Natural killer cell (primary cell): ENCODE measurements at regions not wholly inside any gene's neighbourhood (a gene's known extent, or its start where the extent isn't known, plus 50 kb on each side); places are given as distances from the start of the nearest gene placed in this dataset.

Source experiments
- ATAC-seq, 3 donors: fragments of 150-1000 bp in 2 of 3; fragments of 200-7000 bp in 1 of 3; cut with Tn5 transposase; 1 replicate in 1 of 3; 2 replicates in 2 of 3; pipeline ENCODE4 v1.10.0; 2021; ENCODE audit warnings: mild to moderate bottlenecking in 2 of 3, moderate library complexity in 2 of 3
- DNase-seq, 2 donors: peaks; one replicate each; pipeline versions ENCODE4 v3.0.0 to v3.0.0-alpha.2; 2013 to 2021; ENCODE audit warnings: mixed read lengths in 1 of 2
- H3K27ac ChIP-seq: one replicate; pipeline ENCODE4 v1.5.1; 2013; ENCODE audit warnings: mild to moderate bottlenecking, low read length
- H3K27me3 ChIP-seq: one replicate; pipeline ENCODE4 v1.6.1; 2013; ENCODE audit warnings: low read length; ENCODE audit not compliant: control insufficient read depth, insufficient read depth
- H3K36me3 ChIP-seq: one replicate; pipeline ENCODE4 v1.6.1; 2013; ENCODE audit warnings: low read length; ENCODE audit not compliant: control insufficient read depth, insufficient read depth
- H3K4me1 ChIP-seq: one replicate; pipeline ENCODE4 v1.6.1; 2013; ENCODE audit warnings: low read length; ENCODE audit not compliant: control insufficient read depth, insufficient read depth
- H3K4me3 ChIP-seq: one replicate; pipeline ENCODE4 v1.5.1; 2013; ENCODE audit warnings: low read length
- H3K9me3 ChIP-seq: one replicate; pipeline ENCODE4 v1.6.1; 2013; ENCODE audit warnings: low read length; ENCODE audit not compliant: control insufficient read depth, insufficient read depth
- H3K27ac Mint-ChIP-seq, 2 donors: one replicate each; pipeline ENCODE4 v1.8.0; 2022; ENCODE audit warnings: mild to moderate bottlenecking in 2 of 2, mixed read lengths in 2 of 2, moderate library complexity in 1 of 2
- H3K27me3 Mint-ChIP-seq, 2 donors: one replicate each; pipeline ENCODE4 v1.8.0; 2022; ENCODE audit warnings: low read depth in 2 of 2, mixed read lengths in 2 of 2
- H3K36me3 Mint-ChIP-seq: one replicate; pipeline ENCODE4 v1.8.0; 2022; ENCODE audit warnings: mixed read lengths
- H3K4me1 Mint-ChIP-seq, 2 donors: one replicate each; pipeline ENCODE4 v1.8.0; 2022; ENCODE audit warnings: mixed read lengths in 2 of 2
- H3K4me3 Mint-ChIP-seq: one replicate; pipeline ENCODE4 v1.8.0; 2022; ENCODE audit warnings: mild to moderate bottlenecking, moderate library complexity, mixed read lengths
- H3K9me3 Mint-ChIP-seq, 2 donors: one replicate each; pipeline ENCODE4 v1.8.0; 2022; ENCODE audit warnings: mixed read lengths in 2 of 2
- CTCF ChIP-seq: fragments of 200-600 bp; IDR thresholded peaks from one replicate; pipeline ENCODE4 v1.8.0; 2022; ENCODE audit warnings: antibody characterized with exemption
- WGBS: methylation state at CpG from one replicate; pipeline ENCODE4 v1.1.7; 2013; ENCODE audit warnings: missing lambda C conversion rate; ENCODE audit not compliant: insufficient coverage; 5-methylcytosine and 5-hydroxymethylcytosine counted together
- intact Hi-C: fragments of 100-400 bp; cut with micrococcal nuclease; formaldehyde crosslinking; loops from one replicate; pipeline ENCODE4 v1.14.2; 2022

DNA sequence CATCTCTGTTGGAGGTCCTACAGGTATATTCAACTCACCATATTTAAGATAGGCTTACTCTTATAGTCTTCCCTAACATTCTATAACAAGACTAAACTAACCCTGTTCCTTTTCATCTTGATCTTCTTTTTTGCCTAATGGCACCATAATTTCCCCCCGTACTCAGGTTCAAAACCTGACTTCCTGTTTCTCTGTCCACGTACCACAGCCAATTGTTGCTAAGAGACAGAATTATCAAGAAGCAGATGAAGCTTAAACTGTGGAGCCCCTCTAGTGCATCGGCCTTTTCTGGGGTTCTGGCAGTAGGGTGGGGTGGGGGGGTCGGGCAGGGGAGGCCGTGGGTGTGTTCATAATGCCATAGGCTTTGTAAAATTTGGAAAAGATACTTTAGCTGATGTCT is 109.2 kb downstream of the EVX1 start:
- Histone ChIP-seq H3K27me3 (no peaks in the 10 kb centered on the region), H3K4me1 (no peaks in the 10 kb centered on the region), H3K9me3 (no peaks in the 10 kb centered on the region), H3K4me3 (no peak overlapping the region), H3K36me3 (no peaks in the 10 kb centered on the region), H3K27ac (no peak overlapping the region)
- Mint-ChIP-seq H3K27ac (no peak overlapping the region), H3K4me3 (no peak overlapping the region), H3K36me3 (no peaks in the 10 kb centered on the region), H3K4me1 (peaks cover 6% of the 10 kb centered on the region in 2 donors), H3K9me3 (no peaks in the 10 kb centered on the region), H3K27me3 (peaks cover 10 to 47% of the 10 kb centered on the region in 2 donors)
- no peak for DNase-seq
- 53% methylated on average over 4 of the region's 5 CpGs for WGBS
- no peak for TF ChIP-seq CTCF
- intact Hi-C loops = no loop called here
- no peak for ATAC-seq

GRCh38 chr7:27359181-27360125 is 116.9 kb downstream of the EVX1 start:
- Histone ChIP-seq H3K4me3 (no peak overlapping the region), H3K4me1 (no peaks in the 10 kb centered on the region), H3K9me3 (no peaks in the 10 kb centered on the region), H3K36me3 (no peaks in the 10 kb centered on the region), H3K27me3 (peaks cover 4% of the 10 kb centered on the region), H3K27ac (no peak overlapping the region)
- ATAC-seq = no peak
- H3K4me1 Mint-ChIP-seq = no peaks in the 10 kb centered on the region
- no peak for DNase-seq
- no peak for TF ChIP-seq CTCF
- no peak overlapping the region for H3K4me3 Mint-ChIP-seq
- H3K27me3 Mint-ChIP-seq = peaks cover 18 to 33% of the 10 kb centered on the region in 2 donors
- peak overlapping the region in 1 of 2 donors; percentile 24 for H3K27ac Mint-ChIP-seq
- 89% methylated on average over 9 of the region's 9 CpGs for WGBS
- intact Hi-C loops = no loop called here
- H3K36me3 Mint-ChIP-seq = no peaks in the 10 kb centered on the region
- no peaks in the 10 kb centered on the region for H3K9me3 Mint-ChIP-seq

GRCh38 chr7:27361522-27361921 is 118.9 kb downstream of the EVX1 start:
- no peaks in the 10 kb centered on the region for H3K36me3 Mint-ChIP-seq
- no peaks in the 10 kb centered on the region for H3K9me3 Mint-ChIP-seq
- TF ChIP-seq CTCF = no peak
- Histone ChIP-seq H3K27ac (no peak overlapping the region), H3K36me3 (no peaks in the 10 kb centered on the region), H3K27me3 (peaks cover 4% of the 10 kb centered on the region), H3K4me1 (no peaks in the 10 kb centered on the region), H3K9me3 (no peaks in the 10 kb centered on the region), H3K4me3 (no peak overlapping the region)
- H3K4me1 Mint-ChIP-seq = no peaks in the 10 kb centered on the region
- no peak overlapping the region for H3K27ac Mint-ChIP-seq
- H3K27me3 Mint-ChIP-seq = peaks cover 11 to 33% of the 10 kb centered on the region in 2 donors
- no peak overlapping the region for H3K4me3 Mint-ChIP-seq
- intact Hi-C loops = no loop called here
- ATAC-seq (no peak), DNase-seq (no peak)
- WGBS = 92% methylated on average over 10 of the region's 10 CpGs
